Endothelial cell of umbilical vein (primary cell): ENCODE measurements at regions not wholly inside any gene's neighbourhood (a gene's known extent, or its start where the extent isn't known, plus 50 kb on each side); places are given as distances from the start of the nearest gene placed in this dataset.

ENCODE experiments used
- BruUV-seq: library from RNA; stranded (reverse); fragments of 400-500 nt; replicated peaks from 2 replicates; lab custom pipeline; 2021; lab: Mats Ljungman, UMichigan
- CTCF ChIA-PET: fragments of 300-600, 350-600 bp; sonication (Branson Sonifier 250); formaldehyde crosslinking; loops from one replicate; lab custom pipeline; 2021; ENCODE audit warnings: antibody characterized with exemption, inconsistent platforms; lab: Charles Lee
- POLR2A ChIA-PET: fragments of 300-600, 350-600 bp; sonication (Branson Sonifier 250); formaldehyde crosslinking; loops from one replicate; lab custom pipeline; 2021; ENCODE audit warnings: antibody characterized with exemption, inconsistent platforms; lab: Charles Lee
- DNase-seq: peaks from one replicate; pipeline ENCODE4 v3.0.0-alpha.2; 2011; ENCODE audit warnings: low read depth, low spot score
- FAIRE-seq: peaks from 2 replicates; lab custom pipeline; 2011; peaks lifted over from hg19 to GRCh38; lab: Jason Lieb, UNC
- H2AFZ ChIP-seq: 2 replicates; pipeline ENCODE4 v1.6.0; 2012; ENCODE audit warnings: low read depth, low read length, control low read depth, inconsistent platforms
- H3K27ac ChIP-seq: 2 replicates; pipeline ENCODE4 v1.5.1; 2011; ENCODE audit warnings: low read depth, mild to moderate bottlenecking, control low read depth, low read length, moderate library complexity; ENCODE audit not compliant: insufficient read depth
- H3K27me3 ChIP-seq, 2 experiments: 2 replicates each; pipeline versions ENCODE4 v1.6.0 to v1.6.1; 2011; ENCODE audit warnings: low read length in 2 of 2, mixed read lengths in 1 of 2; ENCODE audit not compliant: control insufficient read depth in 2 of 2, insufficient read depth in 2 of 2
- H3K36me3 ChIP-seq, 2 experiments: 2 replicates in 1 of 2; 3 replicates in 1 of 2; pipeline ENCODE4 v1.5.1; 2011; ENCODE audit warnings: low read length in 2 of 2, mild to moderate bottlenecking in 1 of 2, moderate library complexity in 1 of 2; ENCODE audit not compliant: control insufficient read depth in 2 of 2, insufficient read depth in 2 of 2; ENCODE audit errors: extremely low read depth in 1 of 2
- H3K4me1 ChIP-seq: 3 replicates; pipeline ENCODE4 v1.5.1; 2011; ENCODE audit warnings: mild to moderate bottlenecking, low read length; ENCODE audit not compliant: control insufficient read depth, insufficient read depth; ENCODE audit errors: extremely low read depth
- H3K4me2 ChIP-seq: 2 replicates; pipeline ENCODE4 v1.6.1; 2011; ENCODE audit warnings: low read length, control low read depth, mixed read lengths; ENCODE audit not compliant: insufficient read depth
- H3K4me3 ChIP-seq, 3 experiments: fragments of 200-600 bp in 1 of 3; sonication (generic), shearing (Covaris generic) in 1 of 3; replicated peaks in 1 of 3; 2 replicates each; pipeline ENCODE4 v1.5.1; 2011 to 2016; ENCODE audit warnings: control low read depth in 3 of 3, low read length in 3 of 3, mild to moderate bottlenecking in 2 of 3, inconsistent platforms in 1 of 3, low read depth in 1 of 3, moderate library complexity in 1 of 3; ENCODE audit not compliant: insufficient read depth in 1 of 3
- H3K79me2 ChIP-seq: 2 replicates; pipeline ENCODE4 v1.6.0; 2012; ENCODE audit warnings: low read length, inconsistent platforms; ENCODE audit not compliant: control insufficient read depth, insufficient read depth
- H3K9ac ChIP-seq: replicated peaks from 2 replicates; pipeline ENCODE3; 2011; ENCODE audit warnings: low read length, control low read depth; ENCODE audit not compliant: insufficient read depth; ENCODE audit errors: extremely low read depth
- H3K9me1 ChIP-seq: replicated peaks from 3 replicates; pipeline ENCODE4 v1.6.0; 2011; ENCODE audit warnings: mild to moderate bottlenecking, low read length; ENCODE audit not compliant: control insufficient read depth, insufficient read depth; ENCODE audit errors: extremely low read depth
- H3K9me3 ChIP-seq: replicated peaks from 2 replicates; pipeline ENCODE4 v1.5.1; 2012; ENCODE audit warnings: low read length, inconsistent platforms; ENCODE audit not compliant: control insufficient read depth, insufficient read depth
- H4K20me1 ChIP-seq: replicated peaks from 2 replicates; pipeline ENCODE3; 2011; ENCODE audit warnings: mild to moderate bottlenecking, low read length; ENCODE audit not compliant: control insufficient read depth, insufficient read depth; ENCODE audit errors: extremely low read depth
- CTCF ChIP-seq, 2 donors: IDR thresholded peaks; 1 replicate in 1 of 2; 2 replicates in 1 of 2; pipeline ENCODE4 v1.5.1; 2011; ENCODE audit warnings: low read length in 2 of 2, mild to moderate bottlenecking in 2 of 2, moderate library complexity in 2 of 2, control low read depth in 1 of 2, inconsistent platforms in 1 of 2, low read depth in 1 of 2; ENCODE audit not compliant: insufficient read depth in 1 of 2; ENCODE audit errors: extremely low read depth in 1 of 2
- EZH2 ChIP-seq: IDR thresholded peaks from 2 replicates; pipeline ENCODE4 v1.6.1; 2012; ENCODE audit warnings: borderline replicate concordance, low read depth, mild to moderate bottlenecking, moderate library complexity, low read length, inconsistent platforms; ENCODE audit not compliant: severe bottlenecking
- FOS ChIP-seq: IDR thresholded peaks from 2 replicates; pipeline ENCODE4 v1.6.1; 2011; ENCODE audit warnings: mild to moderate bottlenecking, low read length, moderate library complexity, borderline replicate concordance; ENCODE audit not compliant: insufficient read depth
- GATA2 ChIP-seq: IDR thresholded peaks from 2 replicates; pipeline ENCODE4 v1.7.0; 2011; ENCODE audit warnings: low read depth, mild to moderate bottlenecking, moderate library complexity, mixed read lengths, low read length; ENCODE audit not compliant: insufficient read length, insufficient read depth
- JUN ChIP-seq: IDR thresholded peaks from 2 replicates; pipeline ENCODE4 v1.6.1; 2011; ENCODE audit warnings: borderline replicate concordance, low read depth; ENCODE audit not compliant: insufficient read length, insufficient read depth
- MAX ChIP-seq: IDR thresholded peaks from 2 replicates; pipeline ENCODE4 v1.6.1; 2011; ENCODE audit not compliant: insufficient read depth, insufficient read length
- MYC ChIP-seq: IDR thresholded peaks from one replicate; pipeline ENCODE4 v1.6.1; 2011; ENCODE audit warnings: mild to moderate bottlenecking, low read depth, low read length
- POLR2A ChIP-seq: IDR thresholded peaks from 2 replicates; pipeline ENCODE4 v1.6.1; 2012; ENCODE audit warnings: low read depth, mild to moderate bottlenecking, control low read depth, low read length
- POLR2AphosphoS5 ChIP-seq: IDR thresholded peaks from 2 replicates; pipeline ENCODE4 v1.6.1; 2012; ENCODE audit warnings: low read depth, mild to moderate bottlenecking, control low read depth, low read length, moderate library complexity; ENCODE audit not compliant: insufficient read depth
- dilution Hi-C: fragments of 300-500 bp; cut with MboI; formaldehyde crosslinking; loops from one replicate; pipeline ENCODE4 v1.15.0; 2019; ENCODE audit warnings: low sequenced_read_pairs; ENCODE audit not compliant: extremely low pct_ligation_motif_present
- intact Hi-C: fragments of 100-400 bp; cut with micrococcal nuclease; formaldehyde crosslinking; loops from one replicate; pipeline ENCODE4 v1.10.0; 2022

GRCh38 chr13:58024103-58024502 is 392.6 kb downstream of the PCDH17 start:
- no peak overlapping the region for H3K9ac ChIP-seq
- no peak overlapping the region for H2AFZ ChIP-seq
- ChIA-PET CTCF (interaction anchor here (1.7 kb wide), 1 partner anchor 10 kb away, joined by 5 read pairs; no protein-coding TSS in a partner anchor), POLR2A (no interaction called here)
- H3K27me3 ChIP-seq = no peaks in the 10 kb centered on the region
- no peak for DNase-seq
- H3K79me2 ChIP-seq = no peaks in the 10 kb centered on the region
- dilution Hi-C loops = no loop called here
- no peak for TF ChIP-seq MYC
- no peak overlapping the region for H3K27ac ChIP-seq
- no TSS peak for BruUV-seq
- H4K20me1 ChIP-seq = no peaks in the 10 kb centered on the region
- H3K9me3 ChIP-seq = no peaks in the 10 kb centered on the region
- H3K4me1 ChIP-seq = no peaks in the 10 kb centered on the region
- FAIRE-seq = no peak
- H3K4me3 ChIP-seq = no peak overlapping the region
- intact Hi-C loops = no loop called here
- H3K9me1 ChIP-seq = no peaks in the 10 kb centered on the region
- H3K36me3 ChIP-seq = no peaks in the 10 kb centered on the region
- H3K4me2 ChIP-seq = no peak overlapping the region

GRCh38 chr13:58025821-58026220 is 394.3 kb downstream of the PCDH17 start:
- H3K4me2 ChIP-seq = no peak overlapping the region
- no peak overlapping the region for H2AFZ ChIP-seq
- CTCF ChIA-PET = no interaction called here
- no peaks in the 10 kb centered on the region for H3K9me3 ChIP-seq
- no TSS peak for BruUV-seq
- H3K27ac ChIP-seq = no peak overlapping the region
- intact Hi-C loops = no loop called here
- H3K36me3 ChIP-seq = no peaks in the 10 kb centered on the region
- dilution Hi-C loops = no loop called here
- FAIRE-seq = no peak
- H4K20me1 ChIP-seq = no peaks in the 10 kb centered on the region
- TF ChIP-seq POLR2A (no peak), POLR2AphosphoS5 (no peak), JUN (no peak), MAX (no peak), EZH2 (no peak), MYC (no peak), FOS (no peak), GATA2 (no peak), CTCF (IDR thresholded peaks at IDR 0.05; ENCODE audit: extremely low read depth in 1 of 2, insufficient read depth in 1 of 2, low read depth in 1 of 2, low read length in 2 of 2) (no peak)
- no peaks in the 10 kb centered on the region for H3K27me3 ChIP-seq
- H3K79me2 ChIP-seq = no peaks in the 10 kb centered on the region
- no peaks in the 10 kb centered on the region for H3K4me1 ChIP-seq
- H3K4me3 ChIP-seq = no peak overlapping the region
- H3K9ac ChIP-seq = no peak overlapping the region
- DNase-seq = no peak
- H3K9me1 ChIP-seq = no peaks in the 10 kb centered on the region
- POLR2A ChIA-PET = no interaction called here
